Fibroblast of pulmonary artery (primary cell): ENCODE measurements at regions not wholly inside any gene's neighbourhood (a gene's known extent, or its start where the extent isn't known, plus 50 kb on each side); places are given as distances from the start of the nearest gene placed in this dataset.
A peak's percentile ranks its signal among the peaks of the same experiment; 100 is the strongest.

ENCODE experiments used
- DNase-seq: peaks from one replicate; pipeline ENCODE4 v3.0.0-alpha.2; 2010; ENCODE audit warnings: low read depth
- H3K4me3 ChIP-seq: replicated peaks from 2 replicates; pipeline ENCODE4 v1.5.1; 2011; ENCODE audit warnings: low read depth, mild to moderate bottlenecking, control low read depth, low read length, moderate library complexity
- TF ChIP-seq, protein P1 (sequence below): IDR thresholded peaks from 2 replicates; pipeline ENCODE4 v1.5.1; 2011; ENCODE audit warnings: mild to moderate bottlenecking, control low read depth, low read length, inconsistent platforms; ENCODE audit errors: missing control alignments

DNA sequence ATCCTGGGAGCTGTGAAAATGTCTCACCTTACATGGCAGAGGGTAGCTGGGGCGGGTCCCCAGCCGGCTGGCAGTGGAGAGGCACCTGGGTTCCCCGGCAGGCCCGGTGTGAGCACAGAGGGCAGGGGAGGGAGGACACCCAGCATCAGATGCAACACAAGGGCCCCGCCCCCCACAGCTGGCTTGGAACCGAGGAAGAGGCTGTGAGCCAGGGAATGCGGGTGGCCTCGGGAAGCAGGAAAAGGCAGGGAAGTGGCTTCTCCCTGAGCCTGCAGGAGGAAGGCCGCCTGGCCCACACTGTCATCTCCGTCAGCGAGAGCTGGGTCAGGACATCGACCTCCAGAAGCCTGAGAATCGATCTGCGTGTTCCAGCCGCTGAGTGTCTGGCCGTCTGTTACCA lies 87.3 kb downstream of the SIK1 start:
- no peak for DNase-seq
- H3K4me3 ChIP-seq = no peak overlapping the region
- TF ChIP-seq, protein P1, sequence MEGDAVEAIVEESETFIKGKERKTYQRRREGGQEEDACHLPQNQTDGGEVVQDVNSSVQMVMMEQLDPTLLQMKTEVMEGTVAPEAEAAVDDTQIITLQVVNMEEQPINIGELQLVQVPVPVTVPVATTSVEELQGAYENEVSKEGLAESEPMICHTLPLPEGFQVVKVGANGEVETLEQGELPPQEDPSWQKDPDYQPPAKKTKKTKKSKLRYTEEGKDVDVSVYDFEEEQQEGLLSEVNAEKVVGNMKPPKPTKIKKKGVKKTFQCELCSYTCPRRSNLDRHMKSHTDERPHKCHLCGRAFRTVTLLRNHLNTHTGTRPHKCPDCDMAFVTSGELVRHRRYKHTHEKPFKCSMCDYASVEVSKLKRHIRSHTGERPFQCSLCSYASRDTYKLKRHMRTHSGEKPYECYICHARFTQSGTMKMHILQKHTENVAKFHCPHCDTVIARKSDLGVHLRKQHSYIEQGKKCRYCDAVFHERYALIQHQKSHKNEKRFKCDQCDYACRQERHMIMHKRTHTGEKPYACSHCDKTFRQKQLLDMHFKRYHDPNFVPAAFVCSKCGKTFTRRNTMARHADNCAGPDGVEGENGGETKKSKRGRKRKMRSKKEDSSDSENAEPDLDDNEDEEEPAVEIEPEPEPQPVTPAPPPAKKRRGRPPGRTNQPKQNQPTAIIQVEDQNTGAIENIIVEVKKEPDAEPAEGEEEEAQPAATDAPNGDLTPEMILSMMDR = no peak

DNA sequence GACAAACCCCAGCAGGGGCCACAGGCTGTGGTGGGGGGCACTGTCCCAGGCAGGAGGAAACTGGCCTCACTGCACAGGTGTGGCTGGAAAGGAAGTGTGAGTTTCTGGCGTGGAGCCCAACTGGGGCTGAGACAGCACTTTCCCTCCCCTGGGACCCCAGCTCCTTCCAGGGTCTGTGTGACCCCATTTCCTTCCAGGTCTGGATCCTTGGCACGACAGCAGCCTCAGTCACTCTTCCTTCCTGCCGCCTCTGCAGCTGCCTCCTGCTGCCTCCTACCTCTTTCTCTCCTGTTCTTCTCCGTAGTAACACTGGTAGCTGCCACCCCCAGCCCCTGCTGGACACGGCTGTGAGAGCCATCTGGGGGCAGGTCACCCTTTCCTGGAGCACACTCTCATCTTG lies 88.0 kb downstream of the SIK1 start:
- no peak overlapping the region for H3K4me3 ChIP-seq
- TF ChIP-seq, protein P1 = no peak
- peak; percentile 41 for DNase-seq

DNA sequence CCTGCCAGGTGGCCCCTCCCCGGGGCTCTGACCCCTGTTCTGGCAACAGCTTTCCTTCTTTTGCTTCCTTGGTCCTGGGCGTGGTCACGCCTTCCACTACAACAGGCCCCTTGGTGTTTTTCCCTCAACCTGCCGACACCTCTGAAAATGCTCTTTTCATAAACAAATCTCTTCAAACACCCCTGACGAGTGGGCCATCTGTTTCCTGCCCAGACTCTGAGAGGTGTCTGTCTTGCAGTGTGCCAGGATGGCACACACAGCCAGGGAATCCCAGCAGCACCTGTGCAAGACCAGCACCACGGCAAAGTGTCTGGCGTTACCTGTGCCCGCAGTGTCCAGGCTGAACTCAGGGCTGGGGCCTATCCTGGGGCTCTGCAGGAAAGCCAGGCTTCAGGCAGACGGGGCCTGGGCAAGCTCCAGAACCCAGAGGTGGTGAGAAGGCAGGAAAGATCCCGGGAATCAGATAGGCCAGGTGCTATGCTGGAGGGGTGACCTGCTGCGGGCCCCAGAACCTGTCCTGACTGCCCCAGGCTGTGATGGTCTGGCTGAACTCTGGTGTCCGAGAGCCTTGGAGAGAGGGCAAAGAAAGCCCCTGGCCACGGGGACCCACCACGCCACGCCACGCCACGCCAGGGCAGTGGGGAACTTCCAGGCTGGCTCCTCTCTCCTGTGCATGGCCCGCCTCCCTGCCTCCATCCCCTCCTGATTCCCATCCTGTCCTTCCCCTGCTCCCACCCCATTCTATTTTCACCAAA lies 88.9 kb downstream of the SIK1 start:
- H3K4me3 ChIP-seq = no peak overlapping the region
- DNase-seq = no peak
- TF ChIP-seq, protein P1 = no peak

DNA sequence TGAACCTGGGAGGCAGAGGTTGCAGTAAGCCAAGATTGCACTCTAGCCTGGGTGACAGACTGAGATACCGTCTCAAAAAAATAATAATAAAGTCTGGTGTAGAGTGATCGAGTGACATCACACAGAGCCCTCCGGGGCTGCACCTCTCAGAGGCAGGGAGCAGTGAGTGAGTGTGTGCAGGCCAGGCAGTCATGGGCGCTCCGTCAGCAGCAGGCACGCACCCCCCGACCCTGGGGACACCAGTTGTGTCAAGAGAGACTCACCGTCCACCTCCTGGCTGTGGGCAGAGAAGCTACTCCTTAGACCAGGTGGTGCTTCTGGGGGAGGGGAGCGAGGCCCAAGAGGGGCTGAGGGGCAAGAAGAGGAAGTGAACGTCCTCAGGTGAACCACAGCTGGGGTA lies 91.8 kb downstream of the SIK1 start:
- H3K4me3 ChIP-seq = no peak overlapping the region
- TF ChIP-seq, protein P1 = no peak
- DNase-seq = no peak

GRCh38 chr21:43334214-43334958 lies 92.5 kb downstream of the SIK1 start:
- TF ChIP-seq, protein P1 = no peak
- H3K4me3 ChIP-seq = no peak overlapping the region
- DNase-seq = no peak

DNA sequence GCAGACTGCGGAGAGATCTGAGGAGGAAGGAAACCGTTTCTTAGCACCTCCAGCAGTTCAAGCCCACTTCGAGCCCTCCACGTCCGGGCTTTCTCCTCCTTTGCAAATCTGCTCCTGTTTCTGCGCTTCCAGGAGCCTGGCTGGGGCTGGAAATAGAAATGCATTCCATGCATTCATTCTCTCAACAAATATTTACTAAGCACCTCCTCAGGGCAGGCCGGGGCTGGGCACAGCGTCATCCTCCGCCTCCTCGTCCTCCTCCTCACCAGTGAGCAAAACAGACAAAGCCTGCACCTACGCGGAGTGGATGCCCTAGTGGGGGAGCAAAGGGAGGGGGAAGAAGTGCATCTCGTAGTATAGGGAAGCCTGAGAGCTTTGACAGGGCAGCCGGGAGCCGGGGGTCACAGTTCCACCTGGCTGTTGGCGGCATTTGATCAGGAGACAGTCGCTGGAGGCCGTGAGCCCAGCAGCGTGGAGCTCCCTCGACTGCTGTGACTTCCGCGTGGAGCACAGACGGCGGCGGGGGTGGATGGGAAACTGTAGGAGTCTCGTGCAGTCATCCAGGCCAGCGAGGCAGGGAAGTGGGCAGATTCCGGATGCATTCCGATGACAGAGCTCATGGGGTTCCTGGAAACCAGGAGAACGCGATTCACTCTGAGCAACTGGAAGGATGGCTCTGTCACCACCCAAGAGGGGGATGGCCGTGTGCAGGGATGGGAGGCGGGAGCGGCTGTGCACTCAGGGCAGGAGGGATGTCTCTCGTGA lies 93.5 kb downstream of the SIK1 start:
- DNase-seq = peak; percentile 93
- H3K4me3 ChIP-seq = peak overlapping the region; percentile 12

More for the DNA sequence above, 93.5 kb downstream of the SIK1 start:
- TF ChIP-seq, protein P1 = no peak
